H9 (cell line): ENCODE measurements at regions not wholly inside any gene's neighbourhood (a gene's known extent, or its start where the extent isn't known, plus 50 kb on each side); places are given as distances from the start of the nearest gene placed in this dataset.

ENCODE experiments used
- DNase-seq: peaks from one replicate; pipeline ENCODE4 v3.0.0-alpha.2; 2017
- H2AFZ ChIP-seq: one replicate; pipeline ENCODE4 v1.6.1; 2013; ENCODE audit warnings: mild to moderate bottlenecking, low read length, control low read depth, moderate library complexity
- H2AK5ac ChIP-seq: 2 replicates; pipeline ENCODE4 v1.6.1; 2013; ENCODE audit warnings: low read length, control low read depth, mixed read lengths; ENCODE audit not compliant: insufficient read length
- H2BK120ac ChIP-seq: one replicate; pipeline ENCODE4 v1.6.1; 2013; ENCODE audit warnings: low read depth, mild to moderate bottlenecking, low read length, control low read depth, inconsistent platforms; ENCODE audit not compliant: poor library complexity, severe bottlenecking
- H2BK12ac ChIP-seq: 2 replicates; pipeline ENCODE4 v1.6.1; 2013; ENCODE audit warnings: low read length, control low read depth, mixed read lengths, low read depth; ENCODE audit not compliant: insufficient read length
- H2BK15ac ChIP-seq: 2 replicates; pipeline ENCODE4 v1.6.1; 2013; ENCODE audit warnings: low read depth, low read length, control low read depth
- H2BK20ac ChIP-seq: one replicate; pipeline ENCODE4 v1.6.1; 2013; ENCODE audit warnings: low read depth, mild to moderate bottlenecking, low read length, control low read depth, inconsistent platforms; ENCODE audit not compliant: poor library complexity, severe bottlenecking
- H2BK5ac ChIP-seq: 2 replicates; pipeline ENCODE4 v1.6.1; 2013; ENCODE audit warnings: low read length, control low read depth, mixed read lengths; ENCODE audit not compliant: insufficient read length
- H3K14ac ChIP-seq: 2 replicates; pipeline ENCODE4 v1.6.1; 2013; ENCODE audit warnings: low read length, control low read depth; ENCODE audit not compliant: insufficient read depth
- H3K18ac ChIP-seq: 2 replicates; pipeline ENCODE4 v1.6.1; 2013; ENCODE audit warnings: low read depth, mild to moderate bottlenecking, mixed read lengths, low read length, control low read depth; ENCODE audit not compliant: insufficient read length
- H3K23ac ChIP-seq: 2 replicates; pipeline ENCODE4 v1.6.1; 2013; ENCODE audit warnings: low read length, control low read depth, mixed read lengths, low read depth; ENCODE audit not compliant: insufficient read length
- H3K23me2 ChIP-seq: 2 replicates; pipeline ENCODE4 v1.6.1; 2013; ENCODE audit warnings: low read depth, mild to moderate bottlenecking, mixed read lengths, low read length, control low read depth; ENCODE audit not compliant: insufficient read length, poor library complexity, severe bottlenecking
- H3K27ac ChIP-seq: 2 replicates; pipeline ENCODE4 v1.5.1; 2013; ENCODE audit warnings: low read length, control low read depth, mixed read lengths, low read depth; ENCODE audit not compliant: insufficient read length
- H3K27me3 ChIP-seq: 2 replicates; pipeline ENCODE4 v1.6.1; 2013; ENCODE audit warnings: low read length, control low read depth, inconsistent platforms; ENCODE audit not compliant: insufficient read depth
- H3K4ac ChIP-seq: 2 replicates; pipeline ENCODE4 v1.6.1; 2013; ENCODE audit warnings: low read depth, mild to moderate bottlenecking, control low read depth, inconsistent platforms, low read length, moderate library complexity
- H3K4me1 ChIP-seq: 2 replicates; pipeline ENCODE4 v1.6.1; 2013; ENCODE audit warnings: low read length, control low read depth, inconsistent platforms; ENCODE audit not compliant: insufficient read depth
- H3K4me2 ChIP-seq: 2 replicates; pipeline ENCODE4 v1.6.1; 2013; ENCODE audit warnings: low read length, control low read depth, mixed read lengths; ENCODE audit not compliant: insufficient read length, insufficient read depth
- H3K56ac ChIP-seq: 2 replicates; pipeline ENCODE4 v1.6.1; 2013; ENCODE audit warnings: low read depth, mild to moderate bottlenecking, mixed read lengths, low read length, control low read depth; ENCODE audit not compliant: insufficient read length
- H3K79me1 ChIP-seq: 2 replicates; pipeline ENCODE4 v1.6.1; 2013; ENCODE audit warnings: low read depth, mild to moderate bottlenecking, moderate library complexity, low read length, control low read depth, inconsistent platforms; ENCODE audit not compliant: insufficient read depth, poor library complexity, severe bottlenecking
- H3K79me2 ChIP-seq: 2 replicates; pipeline ENCODE4 v1.6.1; 2013; ENCODE audit warnings: low read length, control low read depth, inconsistent platforms; ENCODE audit not compliant: insufficient read depth
- H3K9ac ChIP-seq: 2 replicates; pipeline ENCODE4 v1.6.1; 2013; ENCODE audit warnings: low read length, control low read depth, mixed read lengths; ENCODE audit not compliant: insufficient read length; ENCODE audit errors: extremely low read depth
- H3K9me3 ChIP-seq: one replicate; pipeline ENCODE4 v1.6.1; 2013; ENCODE audit warnings: low read depth, low read length, inconsistent platforms; ENCODE audit not compliant: control insufficient read depth
- H3T11ph ChIP-seq: one replicate; pipeline ENCODE4 v1.6.1; 2013; ENCODE audit warnings: mild to moderate bottlenecking, low read length, control low read depth, inconsistent platforms
- H4K20me1 ChIP-seq: one replicate; pipeline ENCODE4 v1.6.1; 2013; ENCODE audit not compliant: control insufficient read depth, insufficient read length, insufficient read depth
- H4K5ac ChIP-seq: 2 replicates; pipeline ENCODE4 v1.6.1; 2013; ENCODE audit warnings: low read depth, mild to moderate bottlenecking, mixed read lengths, low read length, control low read depth; ENCODE audit not compliant: insufficient read length
- H4K8ac ChIP-seq: replicated peaks from 2 replicates; pipeline ENCODE4 v1.6.1; 2013; ENCODE audit warnings: low read length, control low read depth, mixed read lengths, low read depth; ENCODE audit not compliant: insufficient read length
- H4K91ac ChIP-seq: 2 replicates; pipeline ENCODE4 v1.6.1; 2013; ENCODE audit warnings: low read depth, mild to moderate bottlenecking, moderate library complexity, mixed read lengths, low read length, control low read depth; ENCODE audit not compliant: insufficient read length
- H3K27ac Mint-ChIP-seq, 3 experiments: 2 replicates in 2 of 3; 3 replicates in 1 of 3; pipeline ENCODE4 v1.8.0; 2020 to 2021; ENCODE audit warnings: mixed read lengths in 3 of 3, mild to moderate bottlenecking in 1 of 3, moderate library complexity in 1 of 3
- H3K27me3 Mint-ChIP-seq: 2 replicates; pipeline ENCODE4 v1.8.0; 2021; ENCODE audit warnings: low read depth, mild to moderate bottlenecking, moderate library complexity, mixed read lengths
- H3K36me3 Mint-ChIP-seq, 3 experiments: 2 replicates in 2 of 3; 3 replicates in 1 of 3; pipeline ENCODE4 v1.8.0; 2020 to 2021; ENCODE audit warnings: low read depth in 3 of 3, mixed read lengths in 3 of 3; ENCODE audit not compliant: insufficient read depth in 1 of 3
- H3K4me1 Mint-ChIP-seq, 2 experiments: 2 replicates each; pipeline ENCODE4 v1.8.0; 2020; ENCODE audit warnings: mixed read lengths in 2 of 2
- H3K4me3 Mint-ChIP-seq, 2 experiments: 2 replicates in 1 of 2; 3 replicates in 1 of 2; pipeline ENCODE4 v1.8.0; 2020 to 2021; ENCODE audit warnings: mild to moderate bottlenecking in 2 of 2, mixed read lengths in 2 of 2, moderate library complexity in 1 of 2
- H3K9me3 Mint-ChIP-seq, 2 experiments: 2 replicates in 1 of 2; 3 replicates in 1 of 2; pipeline ENCODE4 v1.8.0; 2020; ENCODE audit warnings: mild to moderate bottlenecking in 2 of 2, mixed read lengths in 2 of 2, moderate library complexity in 1 of 2
- CTCF ChIP-seq: fragments of 200-600 bp; sonication (generic); conservative IDR thresholded peaks from 3 replicates; pipeline ENCODE4 v1.8.0; 2021; ENCODE audit warnings: antibody characterized with exemption, mild to moderate bottlenecking
- WGBS: extraction: QIAGEN DNeasy Blood & Tissue Kit; methylation state at CpG from one replicate; pipeline ENCODE4 v1.1.7; 2013; ENCODE audit warnings: missing lambda C conversion rate, low lambda C conversion rate, mixed read lengths; ENCODE audit not compliant: insufficient read length; ENCODE audit errors: extremely low coverage; 5-methylcytosine and 5-hydroxymethylcytosine counted together

- H3K18ac ChIP-seq, result no peak overlapping the region
- H3K9me3 Mint-ChIP-seq, result peaks cover 4% of the 10 kb centered on the region in 2 experiments; a peak in 4 of 5 replicates
- no peak overlapping the region for H3K27ac Mint-ChIP-seq
These were observed 57.3 kb upstream of the APBB1IP start for GRCh38 chr10:26380815-26381214.

More at GRCh38 chr10:26380815-26381214, 57.3 kb upstream of the APBB1IP start:
- H3T11ph ChIP-seq, result no peak overlapping the region
- H3K79me2 ChIP-seq, result no peaks in the 10 kb centered on the region
- no peaks in the 10 kb centered on the region for H3K27me3 ChIP-seq
- H2BK15ac ChIP-seq, result no peak overlapping the region
- H3K4me1 Mint-ChIP-seq, result 0 out of 4 replicates have a peak, but pooled peaks cover 0 to 2% of the 10 kb centered on the region in 2 experiments
- H3K4me3 Mint-ChIP-seq, result no peak overlapping the region
- no peak overlapping the region for H2AFZ ChIP-seq
- no peak overlapping the region for H3K14ac ChIP-seq
- H4K91ac ChIP-seq, result no peak overlapping the region
- H3K79me1 ChIP-seq, result no peaks in the 10 kb centered on the region
- H2BK20ac ChIP-seq, result no peak overlapping the region
- no peak overlapping the region for H2BK12ac ChIP-seq
- H2BK120ac ChIP-seq, result no peak overlapping the region
- H3K23me2 ChIP-seq, result no peaks in the 10 kb centered on the region
- H4K20me1 ChIP-seq, result no peaks in the 10 kb centered on the region
- DNase-seq, result no peak
- no peak overlapping the region for H3K4ac ChIP-seq
- H4K5ac ChIP-seq, result no peak overlapping the region
- no peaks in the 10 kb centered on the region for H3K4me1 ChIP-seq
- no peak for TF ChIP-seq CTCF
- H4K8ac ChIP-seq, result no peak overlapping the region
- H3K4me2 ChIP-seq, result no peak overlapping the region
- H3K23ac ChIP-seq, result no peak overlapping the region
- H3K36me3 Mint-ChIP-seq, result peaks cover 0 to 3% (median 0%) of the 10 kb centered on the region in 3 experiments; a peak in 2 of 7 replicates
- no peak overlapping the region for H2BK5ac ChIP-seq
- no peaks in the 10 kb centered on the region; the same call in 1 of the 2 replicates for H3K27me3 Mint-ChIP-seq
- no peak overlapping the region for H3K27ac ChIP-seq
- H3K9ac ChIP-seq, result no peak overlapping the region
- no CpG with 5 or more reads among the region's 5 CpGs for WGBS
- no peaks in the 10 kb centered on the region for H3K9me3 ChIP-seq
- H3K56ac ChIP-seq, result no peak overlapping the region
- no peak overlapping the region for H2AK5ac ChIP-seq
